HUDEP-2 (cell line): ENCODE measurements at regions not wholly inside any gene's neighbourhood (a gene's known extent, or its start where the extent isn't known, plus 50 kb on each side); places are given as distances from the start of the nearest gene placed in this dataset.
"Not testable (repeated sequence)": the region's sequence is repeated elsewhere in the genome, so short reads cannot be mapped to it uniquely, and the experiment has no call there.

Source experiments
- DNase-seq, 76 experiments: peaks; one replicate each; lab custom pipeline; 2025; ENCODE audit not compliant: unreplicated experiment in 76 of 76; lab: John Stamatoyannopoulos, UW

GRCh38 chr22:47517062-47517461 lies 754.6 kb downstream of the TBC1D22A start:
- no peak for DNase-seq

- no peak for DNase-seq
Measured at GRCh38 chr22:47515384-47516125, 753.1 kb downstream of the TBC1D22A start.

- no peak for DNase-seq
Measured at GRCh38 chr22:47512617-47513016, 750.2 kb downstream of the TBC1D22A start.

- no peak for DNase-seq
Measured at GRCh38 chr22:47504962-47505361, 742.5 kb downstream of the TBC1D22A start.

GRCh38 chr22:47498969-47499495 lies 736.6 kb downstream of the TBC1D22A start:
- DNase-seq, result no peak

- no peak for DNase-seq
Measured at GRCh38 chr22:47497666-47498065, 735.2 kb downstream of the TBC1D22A start.

- DNase-seq, result no peak
Measured at GRCh38 chr22:47495110-47495509, 732.7 kb downstream of the TBC1D22A start.

- not testable (repeated sequence) for DNase-seq
Measured at GRCh38 chr22:47488131-47488530, 725.7 kb downstream of the TBC1D22A start.

- DNase-seq, result no peak
Measured at GRCh38 chr22:47486569-47487312, 724.3 kb downstream of the TBC1D22A start.

GRCh38 chr22:47484960-47485569 lies 722.6 kb downstream of the TBC1D22A start:
- DNase-seq, result no peak

GRCh38 chr22:47476231-47476630 lies 713.8 kb downstream of the TBC1D22A start:
- DNase-seq, result no peak

- DNase-seq, result no peak
Measured at GRCh38 chr22:47474895-47475294, 712.4 kb downstream of the TBC1D22A start.

- no peak for DNase-seq
Measured at GRCh38 chr22:47474464-47474863, 712.0 kb downstream of the TBC1D22A start.

GRCh38 chr22:47472636-47473035 lies 710.2 kb downstream of the TBC1D22A start:
- no peak for DNase-seq

- DNase-seq, result no peak
Measured at GRCh38 chr22:47471406-47471805, 709.0 kb downstream of the TBC1D22A start.

GRCh38 chr22:47465809-47466208 lies 703.4 kb downstream of the TBC1D22A start:
- DNase-seq, result no peak

- no peak for DNase-seq
Measured at GRCh38 chr22:47465222-47465621, 702.8 kb downstream of the TBC1D22A start.

- DNase-seq, result no peak
Measured at GRCh38 chr22:47463220-47463619, 700.8 kb downstream of the TBC1D22A start.

GRCh38 chr22:47460861-47461260 lies 698.4 kb downstream of the TBC1D22A start:
- DNase-seq, result no peak

GRCh38 chr22:47460176-47460575 lies 697.7 kb downstream of the TBC1D22A start:
- no peak for DNase-seq

GRCh38 chr22:47458348-47458747 lies 695.9 kb downstream of the TBC1D22A start:
- DNase-seq, result no peak
